GM12878 (cell line): ENCODE measurements at regions not wholly inside any gene's neighbourhood (a gene's known extent, or its start where the extent isn't known, plus 50 kb on each side); places are given as distances from the start of the nearest gene placed in this dataset.

Source experiments
- ATAC-seq: fragments of 200-7000 bp; cut with Tn5 transposase; 3 replicates; pipeline ENCODE4 v1.9.1; 2020; ENCODE audit warnings: mild to moderate bottlenecking, moderate library complexity
- BruUV-seq: library from RNA; stranded (reverse); fragments of 400-500 nt; replicated peaks from 2 replicates; lab custom pipeline; 2021; lab: Mats Ljungman, UMichigan
- CTCF ChIA-PET: fragments of 300-600 bp; sonication (Branson Sonifier 250); formaldehyde crosslinking; extraction: SDS; loops from one replicate; lab custom pipeline; 2021; ENCODE audit warnings: inconsistent platforms; lab: Yijun Ruan, JAX
- POLR2A ChIA-PET: fragments of 350-600 bp; formaldehyde crosslinking; extraction: SDS; loops from one replicate; lab custom pipeline; 2021; ENCODE audit warnings: inconsistent platforms; lab: Charles Lee
- RAD21 ChIA-PET: fragments of 300-600 bp; sonication (Branson Sonifier 250); formaldehyde crosslinking; loops from one replicate; lab custom pipeline; 2023; ENCODE audit warnings: antibody characterized with exemption; ENCODE audit not compliant: unreplicated experiment; lab: Charles Lee
- SMC1A ChIA-PET: fragments of 300-600 bp; sonication (Branson Sonifier 250); formaldehyde crosslinking; loops from one replicate; lab custom pipeline; 2023; ENCODE audit not compliant: unreplicated experiment, uncharacterized antibody; lab: Charles Lee
- DNase-seq: peaks from one replicate; pipeline ENCODE4 v3.0.0-alpha.2; 2011; ENCODE audit warnings: low read depth, low spot score
- FAIRE-seq: peaks from 3 replicates; lab custom pipeline; 2011; peaks lifted over from hg19 to GRCh38; lab: Jason Lieb, UNC
- H2AFZ ChIP-seq: 2 replicates; pipeline ENCODE4 v1.6.0; 2011; ENCODE audit warnings: low read depth, low read length, control low read depth; ENCODE audit not compliant: control insufficient read depth
- H3K27ac ChIP-seq: 2 replicates; pipeline ENCODE4 v1.5.1; 2011; ENCODE audit warnings: control low read depth; ENCODE audit not compliant: control insufficient read depth, insufficient read depth
- H3K27me3 ChIP-seq, 2 experiments: replicated peaks in 1 of 2; 2 replicates each; pipeline versions ENCODE4 v1.6.0 to v1.6.1; 2011; ENCODE audit warnings: low read length in 1 of 2; ENCODE audit not compliant: control insufficient read depth in 2 of 2, insufficient read depth in 2 of 2
- H3K36me3 ChIP-seq, 2 experiments: 2 replicates each; pipeline ENCODE4 v1.5.1; 2011; ENCODE audit warnings: low read length in 1 of 2; ENCODE audit not compliant: control insufficient read depth in 2 of 2, insufficient read depth in 2 of 2
- H3K4me1 ChIP-seq: 2 replicates; pipeline ENCODE4 v1.6.1; 2011; ENCODE audit warnings: mild to moderate bottlenecking, low read length, moderate library complexity, mixed read lengths; ENCODE audit not compliant: control insufficient read depth, insufficient read depth
- H3K4me2 ChIP-seq: 2 replicates; pipeline ENCODE4 v1.6.0; 2011; ENCODE audit warnings: control low read depth; ENCODE audit not compliant: control insufficient read depth, insufficient read depth
- H3K4me3 ChIP-seq: fragments of 200-600 bp; sonication (generic); 2 replicates; pipeline ENCODE4 v1.5.1; 2016
- H3K79me2 ChIP-seq: 2 replicates; pipeline ENCODE4 v1.6.0; 2011; ENCODE audit warnings: low read length; ENCODE audit not compliant: control insufficient read depth, insufficient read depth
- H3K9ac ChIP-seq: 2 replicates; pipeline ENCODE4 v1.8.0; 2011; ENCODE audit warnings: low read length, control low read depth, mixed read lengths; ENCODE audit not compliant: control insufficient read depth, insufficient read depth
- H3K9me3 ChIP-seq: replicated peaks from 3 replicates; pipeline ENCODE4 v1.5.1; 2011; ENCODE audit warnings: mild to moderate bottlenecking, low read length; ENCODE audit not compliant: control insufficient read depth, insufficient read depth
- H4K20me1 ChIP-seq: 2 replicates; pipeline ENCODE4 v1.6.0; 2011; ENCODE audit not compliant: control insufficient read depth, insufficient read depth
- BCL3 ChIP-seq: IDR thresholded peaks from 2 replicates; pipeline ENCODE4 v1.6.1; 2011; ENCODE audit warnings: borderline replicate concordance, low read depth, mild to moderate bottlenecking, moderate library complexity, low read length; ENCODE audit not compliant: insufficient read depth, poor library complexity, severe bottlenecking
- CHD4 ChIP-seq: fragments of 200-600 bp; sonication (generic); IDR thresholded peaks from 2 replicates; pipeline ENCODE4 v1.6.1; 2016; ENCODE audit warnings: mild to moderate bottlenecking
- E2F8 ChIP-seq: fragments of 450-650 bp; IDR thresholded peaks from 2 replicates; pipeline ENCODE4 v1.6.1; 2018; ENCODE audit warnings: mild to moderate bottlenecking, low read depth, moderate library complexity; ENCODE audit not compliant: partially characterized antibody
- FOS ChIP-seq: IDR thresholded peaks from 3 replicates; pipeline ENCODE4 v1.6.1; 2011; ENCODE audit warnings: borderline replicate concordance; ENCODE audit not compliant: insufficient read length; ENCODE audit errors: extremely low read depth
- MXI1 ChIP-seq: fragments of 150-350 bp; IDR thresholded peaks from 2 replicates; pipeline ENCODE4 v1.6.1; 2011; ENCODE audit warnings: low read depth, mild to moderate bottlenecking, inconsistent platforms, low read length, improper control_type of control experiment
- RCOR1 ChIP-seq: conservative IDR thresholded peaks from 2 replicates; pipeline ENCODE4 v1.6.1; 2012; ENCODE audit warnings: low read depth, low read length, improper control_type of control experiment
- RELB ChIP-seq: fragments of 450-650 bp; IDR thresholded peaks from 2 replicates; pipeline ENCODE4 v1.6.1; 2017; ENCODE audit warnings: low read depth, mild to moderate bottlenecking, moderate library complexity
- SMAD1 ChIP-seq: fragments of 450-650 bp; IDR thresholded peaks from 2 replicates; pipeline ENCODE4 v1.6.1; 2018; ENCODE audit warnings: mild to moderate bottlenecking, low read depth; ENCODE audit not compliant: partially characterized antibody
- SMC3 ChIP-seq: IDR thresholded peaks from 2 replicates; pipeline ENCODE4 v1.6.1; 2011; ENCODE audit warnings: low read length, improper control_type of control experiment, borderline replicate concordance
- TCF7 ChIP-seq: IDR thresholded peaks from 2 replicates; pipeline ENCODE4 v1.6.1; 2014; ENCODE audit warnings: antibody characterized with exemption, borderline replicate concordance
- ZNF274 ChIP-seq: IDR thresholded peaks from one replicate; pipeline ENCODE4 v1.8.0; 2011; ENCODE audit not compliant: insufficient read length, insufficient read depth
- WGBS: methylation state at CpG from one replicate; pipeline ENCODE4 v1.1.6; 2016; ENCODE audit warnings: low lambda C conversion rate; ENCODE audit not compliant: insufficient replicate concordance, insufficient coverage; ENCODE audit errors: missing lambda C conversion rate; 5-methylcytosine and 5-hydroxymethylcytosine counted together
- in situ Hi-C: fragments of 300-500 bp; cut with MboI; formaldehyde crosslinking; loops from 9 replicates; pipeline ENCODE4 v1.14.3; 2018; ENCODE audit warnings: mixed read lengths
- intact Hi-C: fragments of 100-400 bp; cut with micrococcal nuclease; formaldehyde crosslinking; loops from one replicate; pipeline ENCODE4 v1.14.2; 2022; ENCODE audit not compliant: unreplicated experiment
- TF ChIP-seq, protein P1 (sequence below): fragments of 450-650 bp; IDR thresholded peaks from 2 replicates; pipeline ENCODE4 v1.6.1; 2016; ENCODE audit warnings: mild to moderate bottlenecking, moderate library complexity, borderline replicate concordance

GRCh38 chr4:120198411-120198810 lies 131.8 kb upstream of the MAD2L1 start:
- Histone ChIP-seq H3K4me3 (no peak overlapping the region), H2AFZ (no peak overlapping the region), H3K27ac (no peak overlapping the region), H3K27me3 (no peaks in the 10 kb centered on the region), H3K36me3 (no peaks in the 10 kb centered on the region), H3K9me3 (no peaks in the 10 kb centered on the region), H4K20me1 (no peaks in the 10 kb centered on the region), H3K79me2 (no peaks in the 10 kb centered on the region), H3K4me1 (no peaks in the 10 kb centered on the region), H3K4me2 (no peak overlapping the region), H3K9ac (no peak overlapping the region)
- DNase-seq (no peak), ATAC-seq (no peak), FAIRE-seq (no peak)
- ChIA-PET CTCF (no interaction called here), POLR2A (no interaction called here), SMC1A (no interaction called here), RAD21 (no interaction called here)
- intact Hi-C loops, result no loop called here
- BruUV-seq, result no TSS peak
- in situ Hi-C loops, result no loop called here
- 0% methylated on average over 2 of the region's 2 CpGs for WGBS
- TF ChIP-seq CHD4, result no peak
- no peak for TF ChIP-seq RELB
- no peak for TF ChIP-seq TCF7
- TF ChIP-seq, protein P1, sequence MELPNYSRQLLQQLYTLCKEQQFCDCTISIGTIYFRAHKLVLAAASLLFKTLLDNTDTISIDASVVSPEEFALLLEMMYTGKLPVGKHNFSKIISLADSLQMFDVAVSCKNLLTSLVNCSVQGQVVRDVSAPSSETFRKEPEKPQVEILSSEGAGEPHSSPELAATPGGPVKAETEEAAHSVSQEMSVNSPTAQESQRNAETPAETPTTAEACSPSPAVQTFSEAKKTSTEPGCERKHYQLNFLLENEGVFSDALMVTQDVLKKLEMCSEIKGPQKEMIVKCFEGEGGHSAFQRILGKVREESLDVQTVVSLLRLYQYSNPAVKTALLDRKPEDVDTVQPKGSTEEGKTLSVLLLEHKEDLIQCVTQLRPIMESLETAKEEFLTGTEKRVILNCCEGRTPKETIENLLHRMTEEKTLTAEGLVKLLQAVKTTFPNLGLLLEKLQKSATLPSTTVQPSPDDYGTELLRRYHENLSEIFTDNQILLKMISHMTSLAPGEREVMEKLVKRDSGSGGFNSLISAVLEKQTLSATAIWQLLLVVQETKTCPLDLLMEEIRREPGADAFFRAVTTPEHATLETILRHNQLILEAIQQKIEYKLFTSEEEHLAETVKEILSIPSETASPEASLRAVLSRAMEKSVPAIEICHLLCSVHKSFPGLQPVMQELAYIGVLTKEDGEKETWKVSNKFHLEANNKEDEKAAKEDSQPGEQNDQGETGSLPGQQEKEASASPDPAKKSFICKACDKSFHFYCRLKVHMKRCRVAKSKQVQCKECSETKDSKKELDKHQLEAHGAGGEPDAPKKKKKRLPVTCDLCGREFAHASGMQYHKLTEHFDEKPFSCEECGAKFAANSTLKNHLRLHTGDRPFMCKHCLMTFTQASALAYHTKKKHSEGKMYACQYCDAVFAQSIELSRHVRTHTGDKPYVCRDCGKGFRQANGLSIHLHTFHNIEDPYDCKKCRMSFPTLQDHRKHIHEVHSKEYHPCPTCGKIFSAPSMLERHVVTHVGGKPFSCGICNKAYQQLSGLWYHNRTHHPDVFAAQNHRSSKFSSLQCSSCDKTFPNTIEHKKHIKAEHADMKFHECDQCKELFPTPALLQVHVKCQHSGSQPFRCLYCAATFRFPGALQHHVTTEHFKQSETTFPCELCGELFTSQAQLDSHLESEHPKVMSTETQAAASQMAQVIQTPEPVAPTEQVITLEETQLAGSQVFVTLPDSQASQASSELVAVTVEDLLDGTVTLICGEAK, result no peak
- no peak for TF ChIP-seq BCL3
- no peak for TF ChIP-seq ZNF274
- TF ChIP-seq SMAD1, result no peak
- no peak for TF ChIP-seq MXI1
- TF ChIP-seq E2F8, result no peak
- TF ChIP-seq SMC3, result no peak
- TF ChIP-seq FOS, result no peak
- no peak for TF ChIP-seq RCOR1
